Medulla oblongata (tissue), 1 donor: ENCODE measurements at regions not wholly inside any gene's neighbourhood (a gene's known extent, or its start where the extent isn't known, plus 50 kb on each side); places are given as distances from the start of the nearest gene placed in this dataset.
A peak's percentile ranks its signal among the peaks of the same experiment; 100 is the strongest.

Experiments
- DNase-seq: peaks from one replicate; pipeline ENCODE4 v3.0.0-alpha.2; 2015; ENCODE audit errors: extremely low spot score

DNA sequence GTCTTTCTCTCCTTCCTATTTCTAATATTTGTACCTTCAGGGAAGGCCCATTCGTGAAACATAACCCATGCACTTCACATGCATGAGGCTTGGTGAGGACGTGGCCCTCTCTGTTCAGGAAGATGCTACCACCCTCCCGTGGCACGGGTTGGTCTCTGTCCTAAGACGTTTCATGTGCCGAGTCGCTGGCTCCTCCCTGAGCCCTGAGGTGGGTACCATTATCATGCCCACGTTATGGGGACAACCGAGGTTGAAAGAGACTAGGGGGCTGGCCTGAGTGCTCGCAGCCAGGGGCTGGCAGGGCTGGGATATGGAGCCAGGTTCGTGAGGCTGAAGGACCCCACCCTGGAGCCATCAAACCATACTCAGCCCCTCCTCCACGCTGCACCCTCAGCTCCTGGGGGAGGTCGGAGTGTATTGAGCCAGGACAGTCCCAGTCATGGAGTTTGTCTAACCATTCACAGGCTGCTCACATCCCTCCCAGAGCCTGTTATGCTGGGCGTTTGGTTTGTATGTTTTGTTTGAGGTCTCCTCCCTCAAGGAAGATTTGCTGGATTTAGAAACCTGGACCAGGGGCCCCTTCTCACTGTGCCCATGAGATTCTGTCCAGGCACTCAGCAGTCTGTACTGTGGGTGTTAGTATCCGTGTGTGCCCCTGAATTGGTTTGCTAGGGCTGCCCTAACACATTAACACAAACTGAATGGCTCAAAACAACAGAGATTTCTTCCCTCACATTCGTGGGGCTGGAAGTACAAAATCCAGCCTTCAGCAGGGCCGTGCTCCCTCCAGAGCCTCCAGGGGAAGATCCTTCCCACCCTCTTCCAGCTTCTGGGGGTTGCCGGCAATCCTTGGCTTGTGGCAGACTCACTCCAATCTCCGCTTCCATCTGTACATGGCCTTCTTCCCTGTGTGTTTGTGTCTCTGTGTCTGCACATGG, 88.3 kb downstream of the ANKRD60 start:
- no peak for DNase-seq

GRCh38 chr20:58138395-58138794, 90.1 kb downstream of the ANKRD60 start:
- DNase-seq = no peak

GRCh38 chr20:58137651-58138265, 90.7 kb downstream of the ANKRD60 start:
- DNase-seq = no peak

GRCh38 chr20:58137236-58137635, 91.2 kb downstream of the ANKRD60 start:
- no peak for DNase-seq

DNA sequence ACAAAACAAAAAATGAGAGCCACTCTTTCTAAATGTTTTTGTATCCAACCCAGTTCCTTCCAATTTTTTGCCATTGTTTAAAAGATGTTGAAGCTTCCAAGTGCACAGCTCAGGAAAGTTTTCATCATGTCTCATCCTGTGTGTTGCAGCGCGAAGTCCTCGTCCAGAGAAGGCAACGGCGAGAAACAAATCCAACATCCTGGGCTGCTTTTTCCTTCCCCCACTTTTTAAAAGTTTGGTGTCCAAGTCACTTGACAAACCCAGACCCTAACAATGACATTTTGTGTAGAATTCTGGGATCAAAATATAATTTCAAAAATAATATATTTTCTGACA, 92.3 kb downstream of the ANKRD60 start:
- DNase-seq = no peak

DNA sequence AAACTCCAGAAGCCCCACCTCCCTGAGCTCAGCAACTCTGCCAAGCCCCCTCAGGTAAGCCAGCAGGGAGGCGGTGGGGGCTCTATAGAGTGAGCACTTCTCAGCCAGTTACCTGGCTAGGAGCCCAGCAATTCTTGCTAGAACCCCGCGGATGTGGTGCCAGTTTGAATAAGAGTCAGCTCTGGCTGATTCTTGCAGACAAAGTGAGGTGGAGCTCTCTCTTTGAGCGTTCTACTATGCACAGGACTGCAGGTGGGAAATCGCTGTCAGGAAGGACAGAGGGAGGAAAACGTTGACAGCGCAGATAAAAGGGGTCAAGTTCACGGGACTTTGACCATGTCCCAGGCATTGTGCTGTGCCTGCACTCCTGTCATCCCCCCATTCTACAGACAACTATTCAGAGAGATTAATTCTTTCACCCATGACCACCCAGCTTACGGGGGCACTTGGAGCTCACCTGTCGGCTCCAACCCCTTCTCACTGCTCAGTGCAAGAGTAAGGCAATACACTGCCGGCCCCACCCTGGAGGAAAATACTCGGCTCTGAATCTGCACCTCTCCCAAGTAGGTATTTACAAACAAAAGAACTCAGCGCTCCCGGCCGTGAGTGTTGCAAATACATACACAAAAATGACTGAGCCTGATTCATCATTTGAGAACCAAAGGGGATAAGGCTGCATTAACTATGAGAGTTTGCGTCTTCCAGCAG, 92.9 kb downstream of the ANKRD60 start:
- DNase-seq = no peak

- no peak for DNase-seq
Measured at GRCh38 chr20:58133020-58133808, 95.2 kb downstream of the ANKRD60 start.

GRCh38 chr20:58131551-58132142, 96.8 kb downstream of the ANKRD60 start:
- no peak for DNase-seq

- DNase-seq = peak; percentile 54
Measured at GRCh38 chr20:58131151-58131550, 97.3 kb downstream of the ANKRD60 start.

DNA sequence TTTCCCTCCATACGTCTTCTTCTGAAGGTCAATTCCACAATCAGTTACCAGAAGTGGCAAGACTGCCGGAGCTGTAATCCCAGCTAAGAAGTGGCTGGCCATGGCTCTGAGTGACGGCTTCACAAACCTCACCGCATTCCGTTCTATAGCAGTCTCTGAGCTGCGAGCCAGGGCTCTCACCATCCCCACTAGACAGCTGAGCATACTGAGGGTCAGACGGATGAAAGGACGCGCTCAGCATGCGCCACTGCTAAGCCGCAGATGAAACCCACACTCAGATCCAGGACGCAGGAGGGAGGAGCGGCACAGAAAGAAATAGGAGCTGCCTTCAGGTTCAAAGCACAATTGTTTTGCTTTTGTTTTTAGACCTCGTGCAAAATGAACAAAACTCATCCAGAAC, 97.9 kb downstream of the ANKRD60 start:
- DNase-seq = no peak

DNA sequence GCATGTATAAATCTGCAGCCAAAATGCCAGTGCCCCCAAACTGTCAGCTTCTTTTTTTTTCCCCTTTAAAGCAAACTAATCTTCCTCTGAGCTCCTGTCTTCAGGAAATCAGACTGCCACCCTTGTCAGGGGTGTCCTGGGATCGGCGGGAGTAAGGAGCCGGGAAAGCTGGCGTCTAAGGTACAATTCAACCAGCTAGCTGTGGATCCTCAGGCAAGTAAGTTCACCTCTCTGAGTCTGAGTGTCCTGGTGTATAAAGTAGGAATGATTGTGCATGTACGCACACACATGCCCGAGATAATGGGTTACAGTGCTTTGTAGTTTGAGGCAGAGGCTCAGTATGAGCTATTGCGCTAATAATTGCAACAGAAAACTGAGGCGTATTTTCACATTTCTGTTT, 98.3 kb downstream of the ANKRD60 start:
- DNase-seq = no peak

- no peak for DNase-seq
Measured at GRCh38 chr20:58129721-58130151, 98.7 kb downstream of the ANKRD60 start.

GRCh38 chr20:58128635-58129625, 99.5 kb downstream of the ANKRD60 start:
- no peak for DNase-seq

GRCh38 chr20:58127701-58128111, 100.7 kb downstream of the ANKRD60 start:
- DNase-seq = no peak

DNA sequence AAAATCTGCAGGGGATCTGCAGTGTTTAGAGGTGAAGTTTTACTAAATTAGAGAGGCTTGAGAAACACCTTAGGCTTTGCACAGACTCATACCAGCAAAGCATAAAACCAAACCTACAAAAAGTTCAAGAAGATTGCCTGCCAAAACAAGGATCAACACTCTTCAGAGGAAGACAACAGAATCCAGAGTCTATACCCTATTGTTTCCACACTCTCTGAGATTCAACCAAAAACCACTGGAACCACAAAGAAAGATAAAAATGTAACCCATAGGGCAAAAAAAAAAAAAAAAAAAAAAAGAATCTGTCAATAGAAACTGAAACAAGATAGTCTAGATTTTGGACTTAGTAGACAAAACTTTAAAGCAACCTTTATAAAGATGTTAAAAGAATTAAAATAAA, 102.7 kb downstream of the ANKRD60 start:
- DNase-seq = no peak

DNA sequence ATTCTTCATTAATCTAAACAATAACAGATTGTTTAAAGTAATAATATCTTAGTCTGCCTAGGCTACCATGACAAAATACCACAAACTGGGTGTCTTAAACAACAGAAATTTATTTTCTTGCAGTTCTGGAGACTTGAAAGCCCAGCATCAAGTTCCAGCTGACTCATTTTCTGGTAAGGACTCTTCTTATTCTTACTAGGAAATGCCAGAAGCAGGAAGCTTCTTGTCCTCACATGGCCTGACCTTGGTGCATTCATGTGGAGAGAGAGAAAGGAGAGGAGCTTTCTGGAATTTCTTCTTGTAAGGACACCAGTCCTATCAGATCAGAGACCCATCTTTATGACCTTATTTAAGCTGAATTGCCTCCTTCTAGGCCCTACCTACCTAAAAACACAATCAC, 110.5 kb downstream of the ANKRD60 start:
- no peak for DNase-seq

DNA sequence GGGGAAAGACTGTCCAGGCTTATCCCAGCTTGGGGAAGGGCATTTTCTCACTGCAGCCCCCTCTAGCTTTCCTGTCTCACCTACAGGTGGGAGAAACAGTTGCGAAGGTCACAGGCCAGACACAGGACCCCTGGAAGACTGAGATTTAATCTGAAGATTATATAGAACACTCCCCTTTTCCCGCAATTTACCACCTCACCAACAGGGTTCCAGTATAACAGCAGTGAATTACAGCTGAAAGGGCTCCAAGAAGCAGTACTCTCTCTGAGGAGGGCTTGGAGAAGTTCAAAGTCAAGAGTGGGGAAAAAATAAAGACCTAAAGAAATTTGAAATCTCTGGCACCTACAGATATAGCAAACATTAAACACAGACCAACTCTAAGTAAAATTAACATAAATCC, 111.9 kb downstream of the ANKRD60 start:
- DNase-seq = no peak

DNA sequence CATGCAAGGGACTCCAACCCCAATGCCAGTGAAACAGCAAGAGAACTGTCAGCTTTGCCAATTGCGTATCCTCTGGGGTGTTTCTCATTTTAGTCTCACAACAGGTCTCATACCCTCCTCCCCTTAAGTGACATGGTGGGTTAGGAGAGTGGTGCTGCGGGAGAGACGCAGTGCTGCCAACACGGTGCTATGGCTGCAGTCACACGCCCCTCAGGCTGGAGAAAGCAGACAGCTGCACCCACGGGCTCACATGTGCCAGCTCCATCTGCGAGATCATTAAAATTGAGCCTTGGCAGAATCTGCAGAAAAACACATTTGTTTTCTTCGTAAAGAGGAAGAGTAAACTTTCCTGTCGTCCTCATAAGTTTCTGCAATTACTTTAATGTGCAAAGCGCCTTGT, 114.7 kb downstream of the ANKRD60 start:
- DNase-seq = no peak

- no peak for DNase-seq
Measured at GRCh38 chr20:58112017-58112781, 116.3 kb downstream of the ANKRD60 start.
